ENCODE measurements at regions not wholly inside any gene's neighbourhood (a gene's known extent, or its start where the extent isn't known, plus 50 kb on each side); places are given as distances from the start of the nearest gene placed in this dataset.

DNA sequence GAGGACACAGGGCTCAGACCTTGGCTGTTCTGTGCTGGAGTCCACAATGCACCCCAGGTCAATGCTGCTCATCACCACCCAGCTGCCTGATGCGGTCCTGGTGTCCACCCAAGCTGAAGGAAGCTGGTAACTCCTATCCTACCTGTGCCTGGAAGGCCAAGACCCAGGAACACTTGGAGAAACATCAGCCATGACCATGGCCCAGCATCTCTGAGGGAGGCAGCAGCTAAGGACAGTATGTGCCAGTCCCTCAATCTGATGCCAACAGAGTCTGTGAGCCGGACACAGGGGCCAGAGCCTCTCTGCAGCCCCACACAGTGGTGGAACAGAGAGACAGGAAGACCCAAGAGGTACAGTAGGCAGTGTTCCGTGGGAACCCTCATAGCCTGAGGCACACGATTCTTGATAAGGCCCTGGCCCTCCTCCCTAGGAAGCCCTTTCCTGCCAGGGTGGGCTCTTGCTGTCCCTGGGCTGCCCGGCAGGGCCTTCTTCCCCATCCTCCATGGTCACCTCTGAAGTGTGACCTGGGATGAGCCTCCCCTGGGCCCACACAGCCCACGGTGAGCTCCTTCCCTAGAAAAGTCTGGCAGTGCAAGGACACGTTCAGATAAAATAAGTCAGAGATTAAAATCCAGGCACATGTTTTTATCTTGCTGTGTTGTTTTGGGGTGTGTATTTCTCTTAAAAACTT is 170.7 kb downstream of the THBS2 start:
- Histone ChIP-seq H3K9me3 (ENCODE audit: control insufficient read depth in 1 of 2, insufficient read depth in 1 of 2, low read length in 2 of 2) (peaks cover 0 to 6% of the 10 kb centered on the region in 2 experiments), H3K36me3 (ENCODE audit: insufficient read depth, low read length) (no peaks in the 10 kb centered on the region), H3K4me3 (ENCODE audit: low read length) (no peak overlapping the region), H3K4me1 (ENCODE audit: insufficient read depth, low read length) (no peaks in the 10 kb centered on the region), H3K27me3 (ENCODE audit: control insufficient read depth in 1 of 2, insufficient read depth in 2 of 2, low read length in 2 of 2) (peaks cover 0 to 3% of the 10 kb centered on the region in 2 experiments), H3K27ac (ENCODE audit: low read depth in 1 of 2, low read length in 2 of 2) (no peak overlapping the region)
- intact Hi-C loops (cut with DNase I, micrococcal nuclease) = no loop called here
- TF ChIP-seq, protein P1, sequence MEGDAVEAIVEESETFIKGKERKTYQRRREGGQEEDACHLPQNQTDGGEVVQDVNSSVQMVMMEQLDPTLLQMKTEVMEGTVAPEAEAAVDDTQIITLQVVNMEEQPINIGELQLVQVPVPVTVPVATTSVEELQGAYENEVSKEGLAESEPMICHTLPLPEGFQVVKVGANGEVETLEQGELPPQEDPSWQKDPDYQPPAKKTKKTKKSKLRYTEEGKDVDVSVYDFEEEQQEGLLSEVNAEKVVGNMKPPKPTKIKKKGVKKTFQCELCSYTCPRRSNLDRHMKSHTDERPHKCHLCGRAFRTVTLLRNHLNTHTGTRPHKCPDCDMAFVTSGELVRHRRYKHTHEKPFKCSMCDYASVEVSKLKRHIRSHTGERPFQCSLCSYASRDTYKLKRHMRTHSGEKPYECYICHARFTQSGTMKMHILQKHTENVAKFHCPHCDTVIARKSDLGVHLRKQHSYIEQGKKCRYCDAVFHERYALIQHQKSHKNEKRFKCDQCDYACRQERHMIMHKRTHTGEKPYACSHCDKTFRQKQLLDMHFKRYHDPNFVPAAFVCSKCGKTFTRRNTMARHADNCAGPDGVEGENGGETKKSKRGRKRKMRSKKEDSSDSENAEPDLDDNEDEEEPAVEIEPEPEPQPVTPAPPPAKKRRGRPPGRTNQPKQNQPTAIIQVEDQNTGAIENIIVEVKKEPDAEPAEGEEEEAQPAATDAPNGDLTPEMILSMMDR (IDR thresholded peaks at IDR 0.05) = no peak
- no peaks in the 10 kb centered on the region for H3K27me3 Mint-ChIP-seq
- H3K4me1 Mint-ChIP-seq (ENCODE audit: low read depth) = no peaks in the 10 kb centered on the region
- H3K27ac Mint-ChIP-seq = no peak overlapping the region
- H3K36me3 Mint-ChIP-seq (ENCODE audit: low read depth) = no peaks in the 10 kb centered on the region
- POLR2A ChIA-PET = no interaction called here
- ATAC-seq (ENCODE audit: poor library complexity) (no peak), DNase-seq (no peak)
- peaks cover 3% of the 10 kb centered on the region for H3K9me3 Mint-ChIP-seq
- no peak overlapping the region for H3K4me3 Mint-ChIP-seq
- CTCF ChIA-PET = no interaction called here

DNA sequence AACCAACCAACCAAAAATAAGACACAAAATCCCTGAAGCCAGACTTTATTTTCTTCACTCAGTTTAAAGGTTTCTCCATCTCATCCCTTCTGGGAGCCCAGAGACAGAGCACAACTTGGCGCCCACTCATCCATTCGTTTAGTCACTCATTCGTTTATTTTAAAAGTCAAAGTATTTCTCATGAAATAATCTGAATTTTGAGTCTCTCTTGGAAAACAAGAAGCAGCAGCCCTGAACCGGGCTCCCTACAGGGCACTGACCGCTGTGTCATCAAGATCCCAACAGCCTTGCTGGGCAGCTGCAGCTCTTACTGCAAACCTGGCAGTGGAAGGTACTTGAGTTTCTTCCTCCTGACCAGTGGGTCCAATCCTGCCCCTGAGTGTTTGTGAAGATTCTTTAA is 171.6 kb downstream of the THBS2 start:
- Mint-ChIP-seq H3K27me3 (no peaks in the 10 kb centered on the region), H3K4me3 (no peak overlapping the region), H3K36me3 (ENCODE audit: low read depth) (no peaks in the 10 kb centered on the region), H3K27ac (no peak overlapping the region), H3K4me1 (ENCODE audit: low read depth) (no peaks in the 10 kb centered on the region), H3K9me3 (peaks cover 3% of the 10 kb centered on the region)
- ChIA-PET CTCF (no interaction called here), POLR2A (no interaction called here)
- peaks cover 0 to 4% of the 10 kb centered on the region in 2 experiments for H3K9me3 ChIP-seq (ENCODE audit: control insufficient read depth in 1 of 2, insufficient read depth in 1 of 2, low read length in 2 of 2)
- ATAC-seq (ENCODE audit: poor library complexity) (no peak), DNase-seq (no peak)
- intact Hi-C loops (cut with DNase I, micrococcal nuclease) = no loop called here
- no peak overlapping the region for H3K4me3 ChIP-seq (ENCODE audit: low read length)
- H3K27ac ChIP-seq (ENCODE audit: low read depth in 1 of 2, low read length in 2 of 2) = no peak overlapping the region
- TF ChIP-seq, protein P1 (IDR thresholded peaks at IDR 0.05) = no peak
- H3K4me1 ChIP-seq (ENCODE audit: insufficient read depth, low read length) = no peaks in the 10 kb centered on the region
- H3K36me3 ChIP-seq (ENCODE audit: insufficient read depth, low read length) = no peaks in the 10 kb centered on the region
- peaks cover 0 to 3% of the 10 kb centered on the region in 2 experiments for H3K27me3 ChIP-seq (ENCODE audit: control insufficient read depth in 1 of 2, insufficient read depth in 2 of 2, low read length in 2 of 2)

DNA sequence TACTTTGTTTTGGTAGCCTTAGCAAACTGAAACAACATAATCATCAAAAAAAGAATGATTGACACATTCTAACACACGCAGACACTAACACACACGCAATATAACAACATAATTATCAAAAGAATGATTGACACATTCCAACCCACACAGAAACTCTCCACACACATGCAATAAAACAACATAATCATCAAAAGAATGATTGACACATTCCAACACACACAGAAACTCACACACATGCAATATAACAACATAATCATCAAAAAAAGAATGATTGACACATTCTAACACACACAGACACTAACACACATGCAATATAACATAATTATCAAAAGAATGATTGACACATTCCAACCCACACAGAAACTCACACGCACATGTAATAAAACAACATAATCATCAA is 172.4 kb downstream of the THBS2 start:
- intact Hi-C loops (cut with DNase I, micrococcal nuclease) = no loop called here
- DNase-seq = no peak
- no peak for ATAC-seq (ENCODE audit: poor library complexity)
- no peak overlapping the region for H3K4me3 Mint-ChIP-seq
- Histone ChIP-seq H3K4me1 (ENCODE audit: insufficient read depth, low read length) (no peaks in the 10 kb centered on the region), H3K27ac (ENCODE audit: low read depth in 1 of 2, low read length in 2 of 2) (no peak overlapping the region), H3K27me3 (ENCODE audit: control insufficient read depth in 1 of 2, insufficient read depth in 2 of 2, low read length in 2 of 2) (peaks cover 0 to 5% of the 10 kb centered on the region in 2 experiments), H3K9me3 (ENCODE audit: control insufficient read depth in 1 of 2, insufficient read depth in 1 of 2, low read length in 2 of 2) (no peaks in the 10 kb centered on the region), H3K36me3 (ENCODE audit: insufficient read depth, low read length) (no peaks in the 10 kb centered on the region), H3K4me3 (ENCODE audit: low read length) (no peak overlapping the region)
- TF ChIP-seq, protein P1 (IDR thresholded peaks at IDR 0.05) = no peak
- no peaks in the 10 kb centered on the region for H3K36me3 Mint-ChIP-seq (ENCODE audit: low read depth)
- ChIA-PET POLR2A (no interaction called here), CTCF (no interaction called here)
- H3K4me1 Mint-ChIP-seq (ENCODE audit: low read depth) = no peaks in the 10 kb centered on the region
- peaks cover 1% of the 10 kb centered on the region for H3K9me3 Mint-ChIP-seq
- H3K27me3 Mint-ChIP-seq = peaks cover 7% of the 10 kb centered on the region
- no peak overlapping the region for H3K27ac Mint-ChIP-seq
